ENCODE measurements at regions not wholly inside any gene's neighbourhood (a gene's known extent, or its start where the extent isn't known, plus 50 kb on each side); places are given as distances from the start of the nearest gene placed in this dataset.
"Not testable (repeated sequence)": the region's sequence is repeated elsewhere in the genome, so short reads cannot be mapped to it uniquely, and the experiment has no call there.

- DNase-seq = no peak
Observed at GRCh38 chr5:1731091-1731639, 68.5 kb downstream of the MRPL36 start.

- DNase-seq = no peak
Observed at GRCh38 chr5:1730487-1730847, 69.2 kb downstream of the MRPL36 start.

GRCh38 chr5:1729641-1730486, 69.8 kb downstream of the MRPL36 start:
- DNase-seq = no peak

- no peak for DNase-seq
Observed at GRCh38 chr5:1728846-1729245, 70.8 kb downstream of the MRPL36 start.

GRCh38 chr5:1727571-1727970, 72.1 kb downstream of the MRPL36 start:
- no peak for DNase-seq

GRCh38 chr5:1726956-1727355, 72.7 kb downstream of the MRPL36 start:
- no peak for DNase-seq

GRCh38 chr5:1726469-1726865, 73.2 kb downstream of the MRPL36 start:
- no peak for DNase-seq

GRCh38 chr5:1725641-1726468, 73.8 kb downstream of the MRPL36 start:
- DNase-seq = no peak

GRCh38 chr5:1724822-1725602, 74.6 kb downstream of the MRPL36 start:
- DNase-seq = no peak

GRCh38 chr5:1723957-1724821, 75.4 kb downstream of the MRPL36 start:
- DNase-seq = no peak

GRCh38 chr5:1723476-1723875, 76.2 kb downstream of the MRPL36 start:
- DNase-seq = no peak

GRCh38 chr5:1722877-1723276, 76.8 kb downstream of the MRPL36 start:
- DNase-seq = no peak

- DNase-seq = no peak
Observed at GRCh38 chr5:1720396-1721110, 79.1 kb downstream of the MRPL36 start.

- no peak for DNase-seq
Observed at GRCh38 chr5:1719860-1720259, 79.8 kb downstream of the MRPL36 start.

GRCh38 chr5:1718669-1719068, 81.0 kb downstream of the MRPL36 start:
- DNase-seq = no peak

GRCh38 chr5:1710091-1710490, 89.5 kb downstream of the MRPL36 start:
- DNase-seq = not testable (repeated sequence)

GRCh38 chr5:1709171-1709803, 90.3 kb downstream of the MRPL36 start:
- no peak for DNase-seq

- no peak for DNase-seq
Observed at GRCh38 chr5:1708592-1709141, 91.0 kb downstream of the MRPL36 start.

GRCh38 chr5:1707467-1707866, 92.2 kb downstream of the MRPL36 start:
- no peak for DNase-seq

- DNase-seq = no peak
Observed at GRCh38 chr5:1706428-1706827, 93.2 kb downstream of the MRPL36 start.

Data from right hindlimb (tissue), 1 donor.